ENCODE measurements at regions not wholly inside any gene's neighbourhood (a gene's known extent, or its start where the extent isn't known, plus 50 kb on each side); places are given as distances from the start of the nearest gene placed in this dataset.
"Not testable (repeated sequence)": the region's sequence is repeated elsewhere in the genome, so short reads cannot be mapped to it uniquely, and the experiment has no call there.

DNA sequence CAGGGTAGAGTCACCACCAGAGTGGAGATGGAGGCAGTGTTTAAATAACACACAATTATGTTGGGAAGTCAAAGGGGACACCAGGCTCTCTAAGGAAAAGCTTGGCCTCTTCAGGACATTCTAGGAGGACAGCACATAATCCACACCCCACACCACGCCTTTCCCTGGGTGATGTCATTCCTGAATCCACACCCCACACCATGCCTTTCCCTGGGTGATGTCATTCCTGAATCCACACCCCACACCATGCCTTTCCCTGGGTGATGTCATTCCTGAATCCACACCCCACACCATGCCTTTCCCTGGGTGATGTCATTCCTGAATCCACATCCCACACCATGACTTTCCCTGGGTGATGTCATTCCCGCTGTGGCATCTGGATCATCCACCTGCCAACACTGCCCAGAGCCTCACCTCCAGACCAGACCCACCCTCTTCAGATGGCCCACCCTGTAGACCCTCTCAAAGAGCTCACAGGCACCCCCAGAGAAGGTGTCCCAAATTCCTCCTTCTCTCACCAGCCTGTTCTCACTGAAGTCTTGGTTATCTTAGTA, 541.5 kb upstream of the B3GAT1 start:
- in situ Hi-C loops (cut with HindIII; ENCODE audit: low sequenced_read_pairs); DNase-seq (ENCODE audit: low spot score): not testable (repeated sequence)

DNA sequence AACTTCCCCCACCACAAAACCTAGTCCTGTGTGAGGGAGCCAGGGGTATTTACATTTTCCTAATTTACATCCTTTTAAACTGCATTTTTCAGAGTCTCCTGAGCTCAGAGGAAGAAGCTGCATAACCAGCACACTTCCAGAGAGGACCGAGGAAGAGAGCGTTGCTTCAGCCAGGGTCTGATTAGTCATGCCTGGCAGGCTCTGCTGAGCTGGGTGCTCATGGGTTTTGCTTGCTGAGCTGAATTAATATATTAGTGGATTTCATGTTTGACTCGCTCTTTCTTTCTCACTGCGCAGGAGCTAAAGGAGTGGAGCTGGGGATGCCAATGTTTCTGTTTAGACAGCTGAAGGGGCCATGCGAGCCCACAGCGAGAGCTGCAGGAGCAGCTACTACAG, 539.3 kb upstream of the B3GAT1 start:
- in situ Hi-C loops (cut with HindIII; ENCODE audit: low sequenced_read_pairs), result no loop called here
- no peak for DNase-seq (ENCODE audit: low spot score)

- in situ Hi-C loops (cut with HindIII; ENCODE audit: low sequenced_read_pairs), result no loop called here
- no peak for DNase-seq (ENCODE audit: low spot score)
These were observed 538.8 kb upstream of the B3GAT1 start for GRCh38 chr11:134950692-134951304.

GRCh38 chr11:134949121-134950090, 537.4 kb upstream of the B3GAT1 start:
- in situ Hi-C loops (cut with HindIII; ENCODE audit: low sequenced_read_pairs), result no loop called here
- no peak for DNase-seq (ENCODE audit: low spot score)

DNA sequence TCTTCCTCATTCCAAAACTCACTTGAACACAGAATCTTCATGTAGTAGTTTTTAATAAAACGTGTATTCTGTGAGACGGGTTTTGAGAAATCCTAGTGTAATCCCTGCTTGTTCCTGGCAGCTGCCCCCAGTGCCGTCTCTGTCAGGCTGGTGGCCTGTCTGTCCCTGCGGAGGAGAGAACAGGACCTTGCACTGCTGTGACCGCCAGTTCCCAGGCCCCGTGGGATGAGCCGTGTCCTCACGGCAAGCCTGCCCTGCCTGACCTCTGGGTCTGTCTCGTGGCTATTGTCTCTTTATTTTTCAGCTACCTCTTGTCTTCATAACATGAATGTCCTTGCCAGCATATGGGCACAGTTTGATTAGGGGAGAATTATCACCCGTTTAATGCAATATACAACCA, 535.5 kb upstream of the B3GAT1 start:
- DNase-seq (ENCODE audit: low spot score), result no peak
- in situ Hi-C loops (cut with HindIII; ENCODE audit: low sequenced_read_pairs), result no loop called here

GRCh38 chr11:134945993-134946392, 534.0 kb upstream of the B3GAT1 start:
- no peak for DNase-seq (ENCODE audit: low spot score)
- in situ Hi-C loops (cut with HindIII; ENCODE audit: low sequenced_read_pairs), result no loop called here

GRCh38 chr11:134944986-134945385, 532.9 kb upstream of the B3GAT1 start:
- no peak for DNase-seq (ENCODE audit: low spot score)
- in situ Hi-C loops (cut with HindIII; ENCODE audit: low sequenced_read_pairs), result no loop called here

- no peak for DNase-seq (ENCODE audit: low spot score)
- in situ Hi-C loops (cut with HindIII; ENCODE audit: low sequenced_read_pairs), result no loop called here
These were observed 532.1 kb upstream of the B3GAT1 start for GRCh38 chr11:134944131-134944530.

GRCh38 chr11:134943544-134943943, 531.5 kb upstream of the B3GAT1 start:
- DNase-seq (ENCODE audit: low spot score), result no peak
- in situ Hi-C loops (cut with HindIII; ENCODE audit: low sequenced_read_pairs), result no loop called here

- in situ Hi-C loops (cut with HindIII; ENCODE audit: low sequenced_read_pairs), result no loop called here
- DNase-seq (ENCODE audit: low spot score), result no peak
These were observed 530.6 kb upstream of the B3GAT1 start for GRCh38 chr11:134942681-134943080.

- DNase-seq (ENCODE audit: low spot score); in situ Hi-C loops (cut with HindIII; ENCODE audit: low sequenced_read_pairs): not testable (repeated sequence)
These were observed 530.0 kb upstream of the B3GAT1 start for GRCh38 chr11:134941936-134942600.

DNA sequence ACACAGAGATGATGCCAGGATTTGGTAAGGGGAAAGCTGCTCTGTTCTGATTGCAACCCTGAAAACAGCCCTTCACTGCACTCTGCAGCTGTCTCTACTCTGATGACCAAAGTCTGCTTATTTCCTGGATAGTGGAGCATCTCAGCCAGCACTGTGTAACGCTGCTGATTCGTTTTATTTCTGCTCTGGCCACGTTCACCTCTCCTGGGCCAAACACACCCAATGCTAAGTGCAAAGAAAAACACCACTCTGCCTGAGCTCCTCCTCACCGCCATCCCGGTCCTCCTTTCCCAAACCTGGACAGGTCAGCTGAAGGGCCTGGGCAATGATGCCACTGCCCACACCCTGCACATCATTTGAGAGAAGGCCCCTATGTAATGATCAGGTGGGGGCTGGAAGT, 529.3 kb upstream of the B3GAT1 start:
- in situ Hi-C loops (cut with HindIII; ENCODE audit: low sequenced_read_pairs), result no loop called here
- no peak for DNase-seq (ENCODE audit: low spot score)

GRCh38 chr11:134940441-134941126, 528.5 kb upstream of the B3GAT1 start:
- no peak for DNase-seq (ENCODE audit: low spot score)
- in situ Hi-C loops (cut with HindIII; ENCODE audit: low sequenced_read_pairs), result no loop called here

DNA sequence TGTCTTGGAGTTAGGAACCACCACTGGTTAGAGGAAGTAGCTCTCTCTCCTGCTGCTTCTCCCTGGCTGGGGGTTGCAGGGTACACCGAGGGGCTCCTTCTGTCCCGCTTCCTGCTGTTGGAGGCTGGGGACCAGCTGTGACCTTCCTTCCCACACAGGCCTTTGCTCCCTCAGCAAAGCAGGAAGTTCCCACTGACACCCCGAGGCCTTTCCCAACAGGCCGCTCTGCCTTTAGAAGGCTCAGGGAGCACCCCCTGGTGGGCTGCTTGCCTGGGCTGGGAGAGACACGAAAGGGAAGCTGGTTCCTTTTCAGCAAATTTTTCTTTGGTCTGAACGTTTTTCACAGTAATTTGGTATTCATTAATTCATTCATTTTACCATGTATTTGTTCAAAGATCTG, 527.9 kb upstream of the B3GAT1 start:
- in situ Hi-C loops (cut with HindIII; ENCODE audit: low sequenced_read_pairs), result no loop called here
- no peak for DNase-seq (ENCODE audit: low spot score)

- DNase-seq (ENCODE audit: low spot score), result no peak
- in situ Hi-C loops (cut with HindIII; ENCODE audit: low sequenced_read_pairs), result no loop called here
These were observed 527.0 kb upstream of the B3GAT1 start for GRCh38 chr11:134939031-134939430.

GRCh38 chr11:134938212-134938611, 526.2 kb upstream of the B3GAT1 start:
- in situ Hi-C loops (cut with HindIII; ENCODE audit: low sequenced_read_pairs), result no loop called here

GRCh38 chr11:134937193-134937592, 525.2 kb upstream of the B3GAT1 start:
- in situ Hi-C loops (cut with HindIII; ENCODE audit: low sequenced_read_pairs); DNase-seq (ENCODE audit: low spot score): not testable (repeated sequence)

More at GRCh38 chr11:134938212-134938611, 526.2 kb upstream of the B3GAT1 start:
- DNase-seq (ENCODE audit: low spot score), result no peak

- in situ Hi-C loops (cut with HindIII; ENCODE audit: low sequenced_read_pairs), result no loop called here
- no peak for DNase-seq (ENCODE audit: low spot score)
These were observed 520.7 kb upstream of the B3GAT1 start for GRCh38 chr11:134932761-134933160.

- in situ Hi-C loops (cut with HindIII; ENCODE audit: low sequenced_read_pairs), result no loop called here
These were observed 513.4 kb upstream of the B3GAT1 start for GRCh38 chr11:134925432-134925831.

More at GRCh38 chr11:134925432-134925831, 513.4 kb upstream of the B3GAT1 start:
- no peak for DNase-seq (ENCODE audit: low spot score)
